ENCODE measurements at regions not wholly inside any gene's neighbourhood (a gene's known extent, or its start where the extent isn't known, plus 50 kb on each side); places are given as distances from the start of the nearest gene placed in this dataset.
A peak's percentile ranks its signal among the peaks of the same experiment; 100 is the strongest.

GRCh38 chr6:155580904-155581303 is 125.3 kb upstream of the NOX3 start:
- Histone ChIP-seq H3K9me3 (ENCODE audit: severe bottlenecking) (no peaks in the 10 kb centered on the region), H3K36me3 (no peaks in the 10 kb centered on the region), H3K27ac (no peak overlapping the region), H3K27me3 (ENCODE audit: insufficient read depth, low read depth, severe bottlenecking) (no peaks in the 10 kb centered on the region), H3K4me3 (ENCODE audit: low read depth, low read length) (no peak overlapping the region)
- TF ChIP-seq CTCF (IDR thresholded peaks at IDR 0.05; ENCODE audit: low read depth, low read length) = peak; percentile 48; the same call in 1 of the 2 replicates
- peak; percentile 17 for DNase-seq

GRCh38 chr6:155578251-155578650 is 122.6 kb upstream of the NOX3 start:
- no peaks in the 10 kb centered on the region for H3K27me3 ChIP-seq (ENCODE audit: insufficient read depth, low read depth, severe bottlenecking)
- no peak overlapping the region for H3K27ac ChIP-seq
- H3K36me3 ChIP-seq = no peaks in the 10 kb centered on the region
- no peak overlapping the region for H3K4me3 ChIP-seq (ENCODE audit: low read depth, low read length)
- DNase-seq = no peak
- no peaks in the 10 kb centered on the region for H3K9me3 ChIP-seq (ENCODE audit: severe bottlenecking)
- TF ChIP-seq CTCF (IDR thresholded peaks at IDR 0.05; ENCODE audit: low read depth, low read length) = no peak

GRCh38 chr6:155561966-155562364 is 106.3 kb upstream of the NOX3 start:
- DNase-seq = no peak
- H3K36me3 ChIP-seq = no peaks in the 10 kb centered on the region

GRCh38 chr6:155561257-155561965 is 105.8 kb upstream of the NOX3 start:
- no peak for TF ChIP-seq CTCF (IDR thresholded peaks at IDR 0.05; ENCODE audit: low read depth, low read length)
- Histone ChIP-seq H3K36me3 (no peaks in the 10 kb centered on the region), H3K4me3 (ENCODE audit: low read depth, low read length) (no peak overlapping the region), H3K27ac (no peak overlapping the region), H3K27me3 (ENCODE audit: insufficient read depth, low read depth, severe bottlenecking) (no peaks in the 10 kb centered on the region), H3K9me3 (ENCODE audit: severe bottlenecking) (no peaks in the 10 kb centered on the region)
- DNase-seq = no peak

More at GRCh38 chr6:155561966-155562364, 106.3 kb upstream of the NOX3 start:
- Histone ChIP-seq H3K27ac (no peak overlapping the region), H3K9me3 (ENCODE audit: severe bottlenecking) (no peaks in the 10 kb centered on the region), H3K27me3 (ENCODE audit: insufficient read depth, low read depth, severe bottlenecking) (no peaks in the 10 kb centered on the region), H3K4me3 (ENCODE audit: low read depth, low read length) (no peak overlapping the region)
- TF ChIP-seq CTCF (IDR thresholded peaks at IDR 0.05; ENCODE audit: low read depth, low read length) = no peak

- Histone ChIP-seq H3K36me3 (no peaks in the 10 kb centered on the region), H3K9me3 (ENCODE audit: severe bottlenecking) (no peaks in the 10 kb centered on the region), H3K27me3 (ENCODE audit: insufficient read depth, low read depth, severe bottlenecking) (no peaks in the 10 kb centered on the region), H3K27ac (no peak overlapping the region), H3K4me3 (ENCODE audit: low read depth, low read length) (no peak overlapping the region)
- no peak for TF ChIP-seq CTCF (IDR thresholded peaks at IDR 0.05; ENCODE audit: low read depth, low read length)
- DNase-seq = no peak
These were observed 94.3 kb upstream of the NOX3 start for GRCh38 chr6:155549928-155550327.

All from WERI-Rb-1 (cell line).